Hepatocyte (in vitro differentiated cells): ENCODE measurements at regions not wholly inside any gene's neighbourhood (a gene's known extent, or its start where the extent isn't known, plus 50 kb on each side); places are given as distances from the start of the nearest gene placed in this dataset.

Experiments
- DNase-seq: peaks from one replicate; pipeline ENCODE4 v3.0.0-alpha.2; 2016; ENCODE audit warnings: low spot score
- H2AFZ ChIP-seq: fragments of 200-600 bp; sonication (generic); 2 replicates; pipeline ENCODE4 v1.6.0; 2016; ENCODE audit warnings: antibody characterized with exemption, mild to moderate bottlenecking
- H3K27ac ChIP-seq: fragments of 200-600 bp; sonication (generic); 2 replicates; pipeline ENCODE4 v1.5.1; 2016; ENCODE audit warnings: mild to moderate bottlenecking
- H3K27me3 ChIP-seq: fragments of 200-600 bp; sonication (generic); 2 replicates; pipeline ENCODE4 v1.6.1; 2016
- H3K36me3 ChIP-seq: fragments of 200-600 bp; sonication (generic); replicated peaks from 2 replicates; pipeline ENCODE4 v1.5.1; 2016; ENCODE audit warnings: low read depth; ENCODE audit not compliant: insufficient read depth
- H3K4me1 ChIP-seq: fragments of 200-600 bp; sonication (generic); 2 replicates; pipeline ENCODE4 v1.5.1; 2016; ENCODE audit warnings: mild to moderate bottlenecking, moderate library complexity; ENCODE audit not compliant: insufficient read depth
- H3K4me2 ChIP-seq: fragments of 200-600 bp; sonication (generic); 2 replicates; pipeline ENCODE4 v1.6.0; 2016
- H3K4me3 ChIP-seq: fragments of 200-600 bp; sonication (generic); 2 replicates; pipeline ENCODE4 v1.5.1; 2016; ENCODE audit warnings: mild to moderate bottlenecking
- H3K79me2 ChIP-seq: fragments of 200-600 bp; sonication (generic); 2 replicates; pipeline ENCODE4 v1.6.0; 2017; ENCODE audit warnings: mild to moderate bottlenecking
- H3K9me2 ChIP-seq: fragments of 200-600 bp; sonication (generic); replicated peaks from 2 replicates; pipeline ENCODE4 v1.6.0; 2017; ENCODE audit warnings: mild to moderate bottlenecking; ENCODE audit not compliant: insufficient read depth
- H3K9me3 ChIP-seq: fragments of 200-600 bp; sonication (generic); 2 replicates; pipeline ENCODE4 v1.5.1; 2016; ENCODE audit warnings: low read depth, mild to moderate bottlenecking
- H4K20me1 ChIP-seq: fragments of 200-600 bp; sonication (generic); 2 replicates; pipeline ENCODE4 v1.6.0; 2016; ENCODE audit warnings: mild to moderate bottlenecking; ENCODE audit not compliant: insufficient read depth, poor library complexity, severe bottlenecking
- EZH2 ChIP-seq: fragments of 200-600 bp; sonication (generic); IDR thresholded peaks from 2 replicates; pipeline ENCODE4 v1.6.1; 2016; ENCODE audit warnings: antibody characterized with exemption, mild to moderate bottlenecking, borderline replicate concordance
- EZH2phosphoT487 ChIP-seq: fragments of 200-600 bp; sonication (generic); IDR thresholded peaks from one replicate; pipeline ENCODE4 v1.6.1; 2018; ENCODE audit warnings: antibody characterized with exemption, mild to moderate bottlenecking, low read depth, moderate library complexity; ENCODE audit not compliant: unreplicated experiment, severe bottlenecking
- WGBS: methylation state at CpG from one replicate; pipeline ENCODE4 v1.1.6; 2016; ENCODE audit warnings: low lambda C conversion rate; ENCODE audit errors: missing lambda C conversion rate; 5-methylcytosine and 5-hydroxymethylcytosine counted together
- TF ChIP-seq, protein P1 (sequence below): fragments of 200-600 bp; sonication (generic); IDR thresholded peaks from 2 replicates; pipeline ENCODE4 v1.5.1; 2016; ENCODE audit warnings: antibody characterized with exemption, mild to moderate bottlenecking; ENCODE audit not compliant: poor library complexity

DNA sequence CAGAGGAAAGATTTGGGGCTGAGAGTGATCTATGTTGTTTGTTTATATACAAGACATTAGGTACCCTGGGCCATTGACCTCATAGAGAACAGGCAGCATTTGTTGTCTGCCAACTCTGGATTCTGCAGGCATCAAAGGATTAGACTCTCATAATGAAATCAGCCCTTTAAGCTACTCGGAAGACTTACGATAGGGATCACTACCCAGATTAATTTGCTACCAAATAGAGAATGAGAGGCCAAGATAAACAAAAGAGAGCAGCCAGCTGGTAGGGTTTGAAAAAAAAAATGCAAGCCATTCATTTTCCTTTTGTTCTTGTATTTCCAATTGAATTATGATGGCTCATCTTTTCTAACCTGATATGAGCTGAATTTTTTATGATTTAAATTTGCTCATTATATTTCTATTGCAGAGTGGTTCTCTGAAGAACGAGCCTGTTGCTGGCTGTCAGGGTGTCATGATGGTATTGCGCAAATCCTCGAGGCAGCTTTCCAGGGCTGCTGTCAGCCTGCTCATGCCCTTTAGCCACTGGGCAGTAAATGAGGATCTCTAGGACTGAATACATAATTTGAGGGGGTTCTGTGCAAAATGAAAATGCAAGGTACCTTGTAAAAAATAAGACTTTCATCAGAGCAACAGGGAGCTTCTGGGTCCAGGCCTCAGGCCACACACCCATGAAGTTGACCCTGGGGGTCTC lies 116.4 kb upstream of the KCNJ15 start:
- Histone ChIP-seq H3K27me3 (no peaks in the 10 kb centered on the region), H3K4me1 (no peaks in the 10 kb centered on the region), H3K9me3 (no peaks in the 10 kb centered on the region), H4K20me1 (no peaks in the 10 kb centered on the region), H3K4me2 (peak overlapping the region; percentile 9), H3K36me3 (no peaks in the 10 kb centered on the region), H3K27ac (peak overlapping the region; percentile 68), H2AFZ (no peak overlapping the region), H3K4me3 (no peak overlapping the region), H3K79me2 (no peaks in the 10 kb centered on the region), H3K9me2 (no peaks in the 10 kb centered on the region)
- DNase-seq: peak; percentile 42
- TF ChIP-seq EZH2 (no peak), EZH2phosphoT487 (no peak)
- TF ChIP-seq, protein P1, sequence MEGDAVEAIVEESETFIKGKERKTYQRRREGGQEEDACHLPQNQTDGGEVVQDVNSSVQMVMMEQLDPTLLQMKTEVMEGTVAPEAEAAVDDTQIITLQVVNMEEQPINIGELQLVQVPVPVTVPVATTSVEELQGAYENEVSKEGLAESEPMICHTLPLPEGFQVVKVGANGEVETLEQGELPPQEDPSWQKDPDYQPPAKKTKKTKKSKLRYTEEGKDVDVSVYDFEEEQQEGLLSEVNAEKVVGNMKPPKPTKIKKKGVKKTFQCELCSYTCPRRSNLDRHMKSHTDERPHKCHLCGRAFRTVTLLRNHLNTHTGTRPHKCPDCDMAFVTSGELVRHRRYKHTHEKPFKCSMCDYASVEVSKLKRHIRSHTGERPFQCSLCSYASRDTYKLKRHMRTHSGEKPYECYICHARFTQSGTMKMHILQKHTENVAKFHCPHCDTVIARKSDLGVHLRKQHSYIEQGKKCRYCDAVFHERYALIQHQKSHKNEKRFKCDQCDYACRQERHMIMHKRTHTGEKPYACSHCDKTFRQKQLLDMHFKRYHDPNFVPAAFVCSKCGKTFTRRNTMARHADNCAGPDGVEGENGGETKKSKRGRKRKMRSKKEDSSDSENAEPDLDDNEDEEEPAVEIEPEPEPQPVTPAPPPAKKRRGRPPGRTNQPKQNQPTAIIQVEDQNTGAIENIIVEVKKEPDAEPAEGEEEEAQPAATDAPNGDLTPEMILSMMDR: no peak
- 48% methylated on average over 5 of the region's 5 CpGs for WGBS

DNA sequence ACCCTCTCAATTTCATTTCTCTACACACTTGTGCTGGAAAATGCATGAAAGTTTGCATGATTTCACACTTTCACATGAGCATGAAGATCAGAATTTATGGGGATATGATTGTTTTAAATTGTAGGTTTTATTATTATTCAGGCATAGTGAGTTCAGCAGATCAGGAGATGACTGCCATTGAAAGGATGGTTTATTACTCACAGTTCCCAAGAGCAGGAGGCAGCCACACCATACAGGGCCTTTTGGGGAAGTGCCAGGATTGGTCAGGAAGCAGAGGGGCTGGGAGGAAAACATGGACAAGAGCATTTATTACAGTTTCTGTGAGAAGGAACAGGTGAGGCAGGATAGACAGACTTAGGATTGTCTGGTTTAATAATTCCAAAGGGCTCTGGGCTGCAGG lies 114.6 kb upstream of the KCNJ15 start:
- no peak overlapping the region for H3K4me2 ChIP-seq
- H3K79me2 ChIP-seq: no peaks in the 10 kb centered on the region
- H2AFZ ChIP-seq: no peak overlapping the region
- H3K36me3 ChIP-seq: no peaks in the 10 kb centered on the region
- no peaks in the 10 kb centered on the region for H4K20me1 ChIP-seq
- no peaks in the 10 kb centered on the region for H3K4me1 ChIP-seq
- H3K27ac ChIP-seq: no peak overlapping the region
- no peaks in the 10 kb centered on the region for H3K9me3 ChIP-seq
- DNase-seq: no peak
- no peaks in the 10 kb centered on the region for H3K9me2 ChIP-seq
- TF ChIP-seq, protein P1: no peak
- TF ChIP-seq EZH2 (no peak), EZH2phosphoT487 (no peak)
- no peak overlapping the region for H3K4me3 ChIP-seq
- H3K27me3 ChIP-seq: no peaks in the 10 kb centered on the region

DNA sequence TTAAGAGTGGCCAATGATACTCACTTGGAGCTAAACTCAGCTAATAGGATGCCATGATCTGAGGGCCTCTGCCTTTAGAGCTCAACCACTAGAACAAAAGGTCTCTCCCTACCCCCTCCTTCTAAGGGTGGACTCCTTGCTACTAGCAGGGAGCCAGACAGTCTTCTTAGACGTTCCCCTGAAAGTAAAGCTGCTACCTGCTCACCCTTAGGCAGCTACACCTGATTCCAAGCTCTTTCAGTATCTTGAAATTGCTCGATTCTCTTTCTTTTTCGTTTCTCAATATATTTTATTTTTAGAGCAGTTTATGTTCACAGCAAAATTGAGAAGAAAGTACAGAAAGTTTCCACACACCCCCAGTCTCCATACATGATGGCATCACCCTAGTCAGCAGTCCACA lies 112.6 kb upstream of the KCNJ15 start:
- H3K4me2 ChIP-seq: no peak overlapping the region
- no peak overlapping the region for H3K4me3 ChIP-seq
- TF ChIP-seq EZH2: no peak
- TF ChIP-seq, protein P1: no peak
- TF ChIP-seq EZH2phosphoT487: no peak
- no peaks in the 10 kb centered on the region for H3K9me2 ChIP-seq
- H3K36me3 ChIP-seq: no peaks in the 10 kb centered on the region
- no peak for DNase-seq
- 73% methylated on average over 3 of the region's 3 CpGs for WGBS
- H2AFZ ChIP-seq: no peak overlapping the region
- no peaks in the 10 kb centered on the region for H3K4me1 ChIP-seq
- no peak overlapping the region for H3K27ac ChIP-seq
- H3K27me3 ChIP-seq: no peaks in the 10 kb centered on the region
- no peaks in the 10 kb centered on the region for H4K20me1 ChIP-seq
- H3K79me2 ChIP-seq: no peaks in the 10 kb centered on the region
- H3K9me3 ChIP-seq: no peaks in the 10 kb centered on the region

DNA sequence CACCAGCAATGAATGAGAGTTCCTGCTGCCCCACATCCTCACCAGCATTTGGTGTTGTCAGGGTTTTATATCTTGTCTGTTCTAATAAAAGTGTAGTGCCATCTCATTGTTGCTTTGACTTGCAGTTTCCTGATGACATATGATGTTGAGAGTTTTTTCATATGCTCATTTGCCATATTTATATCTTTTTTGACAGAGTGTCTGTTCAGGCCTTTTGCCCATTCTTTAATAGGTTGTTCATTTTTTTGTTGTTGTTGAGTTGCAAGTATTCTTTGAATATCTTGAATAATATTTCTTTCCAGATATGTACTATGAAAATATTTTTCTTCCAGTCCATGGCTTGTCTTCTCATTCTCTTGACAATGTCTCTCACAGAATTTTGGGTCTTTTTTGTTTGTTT lies 111.7 kb upstream of the KCNJ15 start:
- Histone ChIP-seq H3K4me1 (no peaks in the 10 kb centered on the region), H3K4me3 (no peak overlapping the region), H3K27ac (no peak overlapping the region), H3K9me3 (no peaks in the 10 kb centered on the region), H3K36me3 (no peaks in the 10 kb centered on the region), H3K9me2 (no peaks in the 10 kb centered on the region), H3K27me3 (no peaks in the 10 kb centered on the region), H3K79me2 (no peaks in the 10 kb centered on the region), H2AFZ (no peak overlapping the region), H3K4me2 (no peak overlapping the region), H4K20me1 (no peaks in the 10 kb centered on the region)
- TF ChIP-seq EZH2 (no peak), EZH2phosphoT487 (no peak)
- TF ChIP-seq, protein P1: no peak
- DNase-seq: no peak
